ENCODE measurements at regions not wholly inside any gene's neighbourhood (a gene's known extent, or its start where the extent isn't known, plus 50 kb on each side); places are given as distances from the start of the nearest gene placed in this dataset.

GRCh38 chr20:39777610-39778009 is 815.5 kb downstream of the DHX35 start:
- TF ChIP-seq CTCF (conservative IDR thresholded peaks at IDR 0.05; ENCODE audit: low read depth, low read length): no peak
- TF ChIP-seq EZH2phosphoT487 (IDR thresholded peaks at IDR 0.05; ENCODE audit: borderline replicate concordance, low read length): no peak
- no peak for TF ChIP-seq EZH2 (IDR thresholded peaks at IDR 0.05; ENCODE audit: low read length, unreplicated experiment)
